ENCODE measurements at regions not wholly inside any gene's neighbourhood (a gene's known extent, or its start where the extent isn't known, plus 50 kb on each side); places are given as distances from the start of the nearest gene placed in this dataset.

- TF ChIP-seq, protein P1, sequence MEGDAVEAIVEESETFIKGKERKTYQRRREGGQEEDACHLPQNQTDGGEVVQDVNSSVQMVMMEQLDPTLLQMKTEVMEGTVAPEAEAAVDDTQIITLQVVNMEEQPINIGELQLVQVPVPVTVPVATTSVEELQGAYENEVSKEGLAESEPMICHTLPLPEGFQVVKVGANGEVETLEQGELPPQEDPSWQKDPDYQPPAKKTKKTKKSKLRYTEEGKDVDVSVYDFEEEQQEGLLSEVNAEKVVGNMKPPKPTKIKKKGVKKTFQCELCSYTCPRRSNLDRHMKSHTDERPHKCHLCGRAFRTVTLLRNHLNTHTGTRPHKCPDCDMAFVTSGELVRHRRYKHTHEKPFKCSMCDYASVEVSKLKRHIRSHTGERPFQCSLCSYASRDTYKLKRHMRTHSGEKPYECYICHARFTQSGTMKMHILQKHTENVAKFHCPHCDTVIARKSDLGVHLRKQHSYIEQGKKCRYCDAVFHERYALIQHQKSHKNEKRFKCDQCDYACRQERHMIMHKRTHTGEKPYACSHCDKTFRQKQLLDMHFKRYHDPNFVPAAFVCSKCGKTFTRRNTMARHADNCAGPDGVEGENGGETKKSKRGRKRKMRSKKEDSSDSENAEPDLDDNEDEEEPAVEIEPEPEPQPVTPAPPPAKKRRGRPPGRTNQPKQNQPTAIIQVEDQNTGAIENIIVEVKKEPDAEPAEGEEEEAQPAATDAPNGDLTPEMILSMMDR (IDR thresholded peaks at IDR 0.05): no peak
These were observed 125.0 kb upstream of the MTAP start for GRCh38 chr9:21677387-21677786.

DNA sequence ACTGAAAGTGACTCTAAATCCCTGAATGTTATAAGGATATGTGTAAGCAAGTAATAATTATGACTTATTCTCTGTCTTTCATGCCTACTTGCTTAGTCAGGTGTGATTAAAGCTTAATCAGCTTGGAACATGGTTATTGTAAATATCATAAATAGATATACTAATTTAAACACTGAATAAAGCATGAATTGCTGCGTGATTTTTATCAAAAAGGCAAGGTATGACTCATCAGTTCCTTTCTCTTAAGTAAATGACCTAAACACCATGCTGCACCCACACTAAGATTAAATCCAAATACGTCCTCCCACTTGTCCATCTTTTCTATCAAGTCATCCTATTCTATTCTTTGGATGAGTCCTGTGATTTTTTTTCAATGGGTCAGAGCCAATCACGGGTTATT lies 124.6 kb upstream of the MTAP start:
- TF ChIP-seq, protein P1 (IDR thresholded peaks at IDR 0.05): no peak

- TF ChIP-seq, protein P1 (IDR thresholded peaks at IDR 0.05): no peak
These were observed 123.0 kb upstream of the MTAP start for GRCh38 chr9:21679432-21679831.

DNA sequence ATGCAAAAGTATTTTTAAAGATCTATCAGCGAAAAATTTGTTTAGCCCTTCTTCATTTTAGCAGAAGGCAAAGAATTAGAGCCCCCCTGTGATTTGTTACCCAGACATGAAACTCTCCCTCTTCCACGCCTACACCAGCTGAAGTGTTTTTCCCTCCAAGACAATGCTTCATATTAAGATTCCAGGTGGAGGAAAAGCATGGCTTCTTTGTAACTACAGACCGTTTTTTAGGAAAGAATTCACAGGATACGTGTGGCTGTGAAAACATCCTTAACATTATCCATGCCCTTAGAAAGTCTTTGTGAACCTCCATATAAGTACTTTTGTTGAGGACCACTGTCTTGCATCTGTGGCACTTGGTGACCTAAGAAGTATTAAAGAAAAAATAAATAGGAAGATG lies 121.8 kb upstream of the MTAP start:
- TF ChIP-seq, protein P1 (IDR thresholded peaks at IDR 0.05): no peak

DNA sequence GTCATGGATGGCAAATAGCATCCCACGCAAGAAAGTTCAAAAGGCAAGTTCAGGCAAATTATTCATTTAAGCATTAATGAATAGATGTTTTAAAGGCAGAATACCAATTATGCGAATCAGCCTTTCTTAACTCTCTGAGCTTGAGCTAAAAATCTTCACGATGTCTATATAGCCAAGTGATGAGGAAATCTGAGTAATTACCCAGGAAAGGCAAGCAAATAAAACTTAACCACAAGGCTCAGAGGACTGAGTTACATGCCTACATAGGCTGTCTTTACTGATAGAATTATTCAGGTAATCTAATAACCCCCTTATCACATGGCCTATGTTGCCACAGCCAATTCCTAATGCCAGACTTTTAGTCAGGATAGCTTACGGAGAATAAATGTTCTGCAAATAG lies 120.8 kb upstream of the MTAP start:
- TF ChIP-seq, protein P1 (IDR thresholded peaks at IDR 0.05): no peak

GRCh38 chr9:21682381-21682780 lies 120.1 kb upstream of the MTAP start:
- TF ChIP-seq, protein P1 (IDR thresholded peaks at IDR 0.05): no peak

DNA sequence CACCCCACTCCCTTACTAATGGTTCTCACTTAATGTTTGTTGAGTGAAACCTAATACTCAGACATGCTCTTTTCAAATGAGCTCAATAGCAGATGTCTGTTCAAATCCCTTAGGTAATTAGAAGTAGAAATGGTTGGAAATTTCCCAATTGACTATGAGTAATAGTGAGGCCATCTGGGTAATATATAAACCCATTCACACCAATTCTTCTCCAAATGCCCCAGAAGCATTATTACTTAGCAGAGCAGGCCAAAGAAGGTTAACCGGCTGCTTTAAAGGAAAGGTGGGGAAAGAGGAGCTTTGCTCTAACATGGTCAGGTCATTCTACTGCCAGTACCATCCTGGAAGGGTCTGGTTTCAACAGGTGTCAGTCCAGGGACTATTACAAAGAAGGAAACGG lies 119.5 kb upstream of the MTAP start:
- TF ChIP-seq, protein P1 (IDR thresholded peaks at IDR 0.05): no peak

- TF ChIP-seq, protein P1 (IDR thresholded peaks at IDR 0.05): no peak
These were observed 118.8 kb upstream of the MTAP start for GRCh38 chr9:21683484-21684175.

All from LNCAP (cell line).